ENCODE measurements at regions not wholly inside any gene's neighbourhood (a gene's known extent, or its start where the extent isn't known, plus 50 kb on each side); places are given as distances from the start of the nearest gene placed in this dataset.

DNA sequence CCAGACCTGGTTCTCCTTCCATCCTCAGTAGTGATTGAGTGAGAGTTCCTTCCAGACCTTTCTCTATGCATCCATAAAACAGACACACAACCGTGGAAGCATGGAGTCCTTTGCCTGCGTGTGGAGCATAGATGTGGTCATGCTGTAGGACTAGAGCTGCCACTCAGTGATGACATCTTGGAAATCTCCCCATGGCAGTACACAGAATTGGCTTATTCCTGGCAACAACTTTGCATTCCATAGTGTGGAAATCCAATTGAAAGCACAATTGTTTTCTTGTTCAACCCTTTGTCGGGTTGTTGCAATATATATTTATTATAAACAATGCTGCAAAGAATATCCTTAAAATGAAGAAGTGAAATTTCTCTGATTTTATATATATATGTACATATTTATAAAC lies 547.8 kb downstream of the CDH26 start:
- in situ Hi-C loops (cut with HindIII; ENCODE audit: low sequenced_read_pairs): no loop called here

GRCh38 chr20:60507087-60507694 lies 549.0 kb downstream of the CDH26 start:
- DNase-seq (ENCODE audit: low read depth, low spot score): no peak
- TF ChIP-seq, protein P1, sequence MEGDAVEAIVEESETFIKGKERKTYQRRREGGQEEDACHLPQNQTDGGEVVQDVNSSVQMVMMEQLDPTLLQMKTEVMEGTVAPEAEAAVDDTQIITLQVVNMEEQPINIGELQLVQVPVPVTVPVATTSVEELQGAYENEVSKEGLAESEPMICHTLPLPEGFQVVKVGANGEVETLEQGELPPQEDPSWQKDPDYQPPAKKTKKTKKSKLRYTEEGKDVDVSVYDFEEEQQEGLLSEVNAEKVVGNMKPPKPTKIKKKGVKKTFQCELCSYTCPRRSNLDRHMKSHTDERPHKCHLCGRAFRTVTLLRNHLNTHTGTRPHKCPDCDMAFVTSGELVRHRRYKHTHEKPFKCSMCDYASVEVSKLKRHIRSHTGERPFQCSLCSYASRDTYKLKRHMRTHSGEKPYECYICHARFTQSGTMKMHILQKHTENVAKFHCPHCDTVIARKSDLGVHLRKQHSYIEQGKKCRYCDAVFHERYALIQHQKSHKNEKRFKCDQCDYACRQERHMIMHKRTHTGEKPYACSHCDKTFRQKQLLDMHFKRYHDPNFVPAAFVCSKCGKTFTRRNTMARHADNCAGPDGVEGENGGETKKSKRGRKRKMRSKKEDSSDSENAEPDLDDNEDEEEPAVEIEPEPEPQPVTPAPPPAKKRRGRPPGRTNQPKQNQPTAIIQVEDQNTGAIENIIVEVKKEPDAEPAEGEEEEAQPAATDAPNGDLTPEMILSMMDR (IDR thresholded peaks at IDR 0.05; ENCODE audit: low read depth, low read length): no peak
- in situ Hi-C loops (cut with HindIII; ENCODE audit: low sequenced_read_pairs): no loop called here
- no peak overlapping the region for H3K4me3 ChIP-seq (ENCODE audit: low read depth, low read length)

More for the DNA sequence above, 547.8 kb downstream of the CDH26 start:
- TF ChIP-seq, protein P1 (IDR thresholded peaks at IDR 0.05; ENCODE audit: low read depth, low read length): no peak
- H3K4me3 ChIP-seq (ENCODE audit: low read depth, low read length): no peak overlapping the region
- no peak for DNase-seq (ENCODE audit: low read depth, low spot score)

- in situ Hi-C loops (cut with HindIII; ENCODE audit: low sequenced_read_pairs): no loop called here
- no peak for DNase-seq (ENCODE audit: low read depth, low spot score)
- TF ChIP-seq, protein P1 (IDR thresholded peaks at IDR 0.05; ENCODE audit: low read depth, low read length): no peak
- no peak overlapping the region for H3K4me3 ChIP-seq (ENCODE audit: low read depth, low read length)
Observed at GRCh38 chr20:60509407-60509806, 551.2 kb downstream of the CDH26 start.

DNA sequence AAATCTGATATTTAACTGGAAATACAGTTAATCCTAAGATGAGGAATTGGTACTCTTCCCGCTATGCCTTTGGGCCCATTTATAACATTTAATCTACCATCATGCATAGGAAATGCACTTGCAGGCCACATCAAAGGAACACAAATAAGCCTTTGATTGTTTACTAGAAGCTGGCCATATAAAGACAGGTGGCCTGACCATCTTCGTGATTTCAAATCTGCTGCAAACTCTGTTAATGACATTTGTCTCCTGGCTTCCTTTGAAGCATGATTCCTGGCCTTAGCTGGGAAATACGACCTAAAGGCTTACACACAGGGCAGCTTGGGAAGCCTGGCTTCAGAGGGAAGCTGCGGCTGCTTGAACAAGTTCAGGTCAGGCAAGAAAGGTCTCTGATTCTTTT lies 552.1 kb downstream of the CDH26 start:
- in situ Hi-C loops (cut with HindIII; ENCODE audit: low sequenced_read_pairs): no loop called here
- DNase-seq (ENCODE audit: low read depth, low spot score): no peak
- H3K4me3 ChIP-seq (ENCODE audit: low read depth, low read length): no peak overlapping the region
- TF ChIP-seq, protein P1 (IDR thresholded peaks at IDR 0.05; ENCODE audit: low read depth, low read length): no peak

- in situ Hi-C loops (cut with HindIII; ENCODE audit: low sequenced_read_pairs): no loop called here
- TF ChIP-seq, protein P1 (IDR thresholded peaks at IDR 0.05; ENCODE audit: low read depth, low read length): no peak
- DNase-seq (ENCODE audit: low read depth, low spot score): peak; percentile 48
- no peak overlapping the region for H3K4me3 ChIP-seq (ENCODE audit: low read depth, low read length)
Observed at GRCh38 chr20:60512443-60512842, 554.2 kb downstream of the CDH26 start.

- H3K4me3 ChIP-seq (ENCODE audit: low read depth, low read length): no peak overlapping the region
- TF ChIP-seq, protein P1 (IDR thresholded peaks at IDR 0.05; ENCODE audit: low read depth, low read length): no peak
- DNase-seq (ENCODE audit: low read depth, low spot score): no peak
- in situ Hi-C loops (cut with HindIII; ENCODE audit: low sequenced_read_pairs): no loop called here
Observed at GRCh38 chr20:60513141-60513540, 554.9 kb downstream of the CDH26 start.
